GM18499 (cell line): ENCODE measurements at regions not wholly inside any gene's neighbourhood (a gene's known extent, or its start where the extent isn't known, plus 50 kb on each side); places are given as distances from the start of the nearest gene placed in this dataset.

Experiments used
- ATAC-seq: cut with Tn5 transposase; IDR thresholded peaks from one replicate; pipeline ENCODE4 v1.9.1; 2021; ENCODE audit warnings: moderate number of reproducible peaks; ENCODE audit not compliant: insufficient read depth, unreplicated experiment

DNA sequence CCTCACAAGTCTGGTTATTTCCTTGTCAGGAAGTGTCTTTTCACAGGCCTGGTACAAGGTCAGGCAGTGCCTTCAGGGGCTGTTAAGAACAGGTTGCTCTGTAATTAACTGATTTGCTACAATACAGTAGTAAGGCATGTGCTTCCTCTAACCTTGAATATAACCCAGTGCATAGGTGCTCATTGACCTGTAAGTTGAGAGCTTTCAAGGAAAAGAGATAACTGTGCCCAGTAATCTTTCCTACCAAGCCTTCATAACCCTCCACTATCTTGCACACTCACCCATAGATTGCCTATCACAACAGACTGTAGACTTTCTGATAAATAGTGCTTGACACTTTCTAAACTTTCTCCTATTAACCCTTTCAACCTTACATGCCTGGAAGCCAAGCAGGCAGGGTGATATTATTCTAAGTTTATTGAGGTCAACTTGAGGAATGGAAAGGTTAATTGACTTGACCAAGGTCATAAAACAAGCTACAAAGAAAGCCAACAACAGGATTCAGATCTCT, 148.1 kb downstream of the PPARGC1A start:
- ATAC-seq = no peak

DNA sequence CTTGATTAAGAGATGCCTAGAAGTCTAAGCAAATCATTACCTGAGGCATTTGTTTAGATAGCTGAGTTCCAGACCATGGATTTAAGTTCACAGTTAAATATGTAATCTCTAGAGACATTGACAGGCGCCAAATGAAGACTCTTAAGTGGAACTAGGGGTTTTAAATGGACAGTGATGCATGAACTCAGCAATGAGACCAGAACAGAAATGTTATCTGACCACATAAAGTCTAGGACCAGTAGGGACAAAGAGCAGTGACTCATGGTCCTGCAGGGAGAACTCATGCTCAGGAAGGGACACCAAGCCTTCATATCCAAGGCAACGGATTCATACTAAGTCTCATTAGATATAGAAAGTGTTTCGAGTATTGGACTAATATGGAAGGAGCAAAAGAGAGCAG, 152.3 kb downstream of the PPARGC1A start:
- ATAC-seq = no peak

DNA sequence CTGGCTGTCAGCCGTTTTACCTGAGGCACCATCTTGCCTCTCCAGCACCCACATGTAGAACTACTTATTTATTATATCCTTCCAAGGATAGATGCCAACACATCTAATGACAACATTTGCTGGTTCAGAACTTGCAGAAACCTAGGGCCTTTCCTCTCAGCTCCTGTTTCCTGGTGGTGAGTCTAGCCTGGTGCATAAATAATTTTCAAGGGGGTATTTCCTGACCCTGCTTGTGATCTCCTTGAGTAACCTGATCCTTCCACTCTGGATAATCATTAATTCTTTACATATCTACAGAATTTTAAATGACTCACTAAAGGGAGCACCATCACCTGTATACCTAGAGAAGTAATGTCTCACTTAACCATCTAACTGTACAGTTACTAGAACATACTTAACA, 153.4 kb downstream of the PPARGC1A start:
- no peak for ATAC-seq

DNA sequence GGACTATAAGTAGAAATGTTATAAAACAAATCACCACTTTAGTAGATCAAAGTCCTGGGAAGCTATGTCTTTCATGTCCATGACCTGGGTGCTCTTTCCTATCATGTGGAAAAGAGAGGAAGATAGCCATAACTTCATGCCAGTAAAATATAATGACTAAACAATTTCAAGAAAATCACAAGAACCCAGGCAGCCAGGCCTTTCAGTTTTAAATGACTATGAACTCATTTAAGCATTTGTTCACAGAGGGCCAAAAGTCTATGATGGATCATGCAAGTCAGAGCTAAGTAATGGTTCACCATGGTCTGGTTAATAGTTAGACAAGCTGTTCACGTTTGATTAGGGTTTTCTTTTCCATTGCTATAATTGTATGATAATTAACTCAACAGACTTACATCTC, 155.8 kb downstream of the PPARGC1A start:
- ATAC-seq = no peak

DNA sequence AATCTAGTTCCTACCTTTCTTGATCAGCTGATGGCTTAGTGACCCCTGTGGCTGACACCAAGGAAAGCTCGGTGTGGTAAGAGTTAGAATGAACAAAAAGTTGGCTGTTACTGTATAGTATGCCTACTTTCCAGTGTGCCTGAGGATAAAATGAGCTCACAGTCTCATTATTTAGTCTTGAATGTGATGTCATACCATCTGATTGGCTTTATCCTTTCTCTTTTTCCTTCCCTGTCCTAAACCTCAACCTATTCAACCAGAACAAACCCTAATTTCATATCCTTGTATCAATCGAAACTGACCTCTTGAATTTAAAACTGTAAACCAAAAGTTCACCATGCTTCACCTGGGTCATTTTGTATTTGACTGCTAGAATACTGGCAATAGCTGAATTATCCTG, 156.4 kb downstream of the PPARGC1A start:
- ATAC-seq = no peak

DNA sequence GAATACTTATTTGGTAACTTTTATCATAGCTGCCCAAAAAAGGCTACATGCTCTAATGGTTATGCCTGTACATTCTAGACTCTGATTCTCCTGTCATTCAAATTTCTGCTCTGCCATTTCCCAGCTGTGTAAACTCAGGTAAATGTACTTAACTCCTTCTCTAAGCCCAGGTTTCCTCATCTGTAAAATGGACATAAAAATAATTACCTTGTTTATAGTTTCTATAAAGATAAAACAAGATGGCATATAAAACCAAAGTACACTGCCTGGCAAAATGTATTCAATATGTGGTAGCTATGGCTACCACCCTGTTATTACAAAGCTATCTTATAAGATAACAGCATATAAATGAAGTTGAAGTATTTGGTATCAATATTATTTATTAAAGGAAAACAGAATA, 158.8 kb downstream of the PPARGC1A start:
- ATAC-seq = no peak

DNA sequence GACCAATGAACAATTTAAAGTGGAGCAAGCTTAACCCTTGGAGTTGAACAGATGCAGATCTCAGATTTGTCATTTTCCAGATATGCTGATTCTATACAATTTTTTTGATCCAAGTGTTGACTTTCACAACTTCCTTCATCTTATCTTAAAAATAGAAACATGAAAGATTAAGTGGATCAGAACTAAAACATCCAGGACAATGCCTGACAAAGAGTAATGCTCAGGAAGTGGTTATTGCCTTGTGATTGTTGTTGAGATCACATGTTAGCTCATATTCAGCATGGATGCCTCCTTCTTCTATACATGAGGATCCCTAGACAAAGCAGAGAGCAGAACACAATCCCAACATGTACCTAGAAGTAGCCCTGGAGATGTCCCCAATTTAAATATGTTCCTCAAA, 160.9 kb downstream of the PPARGC1A start:
- no peak for ATAC-seq

DNA sequence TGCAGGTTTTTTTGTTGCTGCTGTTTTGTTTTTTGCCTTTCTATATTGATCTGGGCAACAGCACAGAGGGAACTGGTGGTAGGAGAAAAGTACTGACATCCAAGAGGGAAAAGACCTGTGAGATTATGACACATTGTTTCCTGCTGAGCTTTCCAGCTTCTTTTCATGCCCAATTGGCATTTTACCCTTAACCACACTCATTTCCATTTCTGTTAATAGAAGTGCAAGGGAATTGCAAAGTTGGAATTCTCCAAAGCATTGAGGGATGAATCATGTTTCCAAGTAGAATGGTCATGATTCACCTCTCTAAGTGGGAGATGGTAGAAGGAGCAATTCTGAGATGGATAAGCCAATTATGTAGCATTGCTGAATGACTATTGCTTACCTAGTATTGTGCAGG, 161.5 kb downstream of the PPARGC1A start:
- ATAC-seq = no peak

DNA sequence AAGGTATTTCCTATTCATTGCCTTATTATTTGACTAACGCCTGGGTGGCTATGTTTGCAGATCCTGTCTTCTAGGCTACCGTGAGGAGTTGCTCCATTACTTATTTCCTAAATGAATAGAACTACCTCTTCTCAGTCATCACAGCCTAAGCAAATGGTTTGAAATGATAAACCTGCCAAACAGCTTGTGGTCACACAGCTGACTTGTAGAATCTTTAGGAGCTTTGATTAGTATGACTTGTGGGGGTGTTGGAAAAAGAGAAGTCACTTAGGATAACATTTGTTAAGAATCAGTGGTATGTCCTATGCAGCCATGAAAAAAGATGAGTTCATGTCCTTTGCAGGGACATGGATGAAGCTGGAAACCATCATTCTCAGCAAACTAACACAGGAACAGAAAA, 169.3 kb downstream of the PPARGC1A start:
- no peak for ATAC-seq

DNA sequence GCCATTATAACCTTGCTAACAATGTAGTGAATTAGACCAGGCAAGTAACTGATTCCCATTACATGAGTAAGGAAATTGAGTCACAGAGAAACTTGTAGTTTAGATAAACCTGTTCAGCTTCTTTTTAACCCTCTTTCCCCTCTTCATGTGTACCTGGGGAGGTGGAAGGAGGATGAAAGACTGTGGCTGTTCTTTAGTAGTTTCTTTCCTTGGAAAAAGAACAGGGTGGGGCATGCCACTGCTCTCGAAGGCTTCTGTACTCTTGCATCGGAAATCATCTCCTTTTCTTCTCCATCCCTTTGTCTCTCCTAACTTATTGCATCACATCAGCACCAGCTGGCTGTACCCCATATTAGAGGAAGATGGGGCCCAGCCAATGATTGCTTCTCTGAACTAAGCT, 171.4 kb downstream of the PPARGC1A start:
- ATAC-seq = no peak

DNA sequence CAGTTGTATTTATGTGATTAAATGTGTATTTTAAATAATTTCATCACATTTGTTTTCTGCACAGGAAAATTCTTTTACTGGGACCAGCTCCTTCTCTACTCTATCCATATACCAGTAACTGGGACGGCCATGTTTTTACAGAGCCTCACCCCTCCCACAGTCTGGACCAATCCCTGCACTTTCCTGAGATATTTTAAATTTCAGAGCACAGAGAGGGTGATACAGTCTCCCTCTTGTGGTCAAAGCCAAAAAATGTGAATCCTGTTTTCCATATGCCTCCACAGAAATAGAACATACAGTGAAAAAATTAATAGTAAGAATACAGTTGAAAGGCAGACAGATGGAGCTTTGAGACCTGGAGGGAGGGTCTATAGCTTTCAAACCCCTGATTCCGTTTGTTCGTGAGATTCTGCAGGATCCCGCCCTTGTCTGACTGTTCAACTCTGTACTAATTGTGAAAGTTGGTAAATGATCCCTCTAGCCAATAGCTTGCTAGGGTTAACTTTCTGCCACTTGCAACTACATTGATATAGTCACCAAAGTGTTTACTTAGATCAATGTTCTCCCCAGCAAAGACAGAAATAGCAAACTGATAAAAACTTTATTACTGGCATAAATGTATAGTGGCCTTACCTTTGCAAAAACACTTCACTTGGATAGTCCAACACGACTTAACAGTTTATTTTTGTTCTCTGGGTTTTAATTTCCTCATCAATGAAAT, 172.2 kb downstream of the PPARGC1A start:
- no peak for ATAC-seq

DNA sequence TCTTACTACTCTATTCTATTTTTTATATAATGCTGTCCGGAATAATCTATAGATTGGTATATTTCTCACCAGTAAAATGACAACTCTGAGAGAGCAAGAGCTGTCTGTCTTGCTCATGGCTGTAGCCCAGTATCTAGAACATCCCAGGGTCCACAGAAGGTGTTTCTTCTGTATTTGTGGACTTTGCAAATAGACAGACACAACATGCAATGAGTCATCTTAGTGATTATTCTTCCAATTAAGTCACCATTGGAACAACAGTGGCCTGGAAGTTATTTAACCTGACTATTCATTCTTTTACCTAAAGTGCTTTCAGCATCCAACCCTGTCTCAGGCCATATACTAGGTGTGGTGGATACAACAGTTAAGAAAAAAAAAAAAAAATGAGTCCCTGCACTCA, 179.5 kb downstream of the PPARGC1A start:
- no peak for ATAC-seq

DNA sequence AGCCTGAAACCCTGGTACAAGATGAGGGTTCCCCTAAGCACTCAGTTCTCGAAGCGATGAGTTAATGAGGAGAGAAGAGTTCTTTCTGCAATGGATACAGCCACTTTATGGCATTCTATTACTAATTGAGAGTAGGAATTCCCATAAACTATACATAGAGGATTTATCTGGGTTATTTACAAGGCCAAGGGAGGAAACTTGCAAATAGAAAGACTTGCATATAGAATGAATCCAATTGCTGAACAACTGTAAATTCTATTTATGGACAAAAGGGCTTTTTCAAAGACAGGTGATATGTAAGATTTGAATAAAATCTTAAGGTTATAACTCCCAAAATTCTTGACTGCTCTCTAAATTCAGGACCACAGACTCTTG, 182.2 kb downstream of the PPARGC1A start:
- ATAC-seq = no peak

DNA sequence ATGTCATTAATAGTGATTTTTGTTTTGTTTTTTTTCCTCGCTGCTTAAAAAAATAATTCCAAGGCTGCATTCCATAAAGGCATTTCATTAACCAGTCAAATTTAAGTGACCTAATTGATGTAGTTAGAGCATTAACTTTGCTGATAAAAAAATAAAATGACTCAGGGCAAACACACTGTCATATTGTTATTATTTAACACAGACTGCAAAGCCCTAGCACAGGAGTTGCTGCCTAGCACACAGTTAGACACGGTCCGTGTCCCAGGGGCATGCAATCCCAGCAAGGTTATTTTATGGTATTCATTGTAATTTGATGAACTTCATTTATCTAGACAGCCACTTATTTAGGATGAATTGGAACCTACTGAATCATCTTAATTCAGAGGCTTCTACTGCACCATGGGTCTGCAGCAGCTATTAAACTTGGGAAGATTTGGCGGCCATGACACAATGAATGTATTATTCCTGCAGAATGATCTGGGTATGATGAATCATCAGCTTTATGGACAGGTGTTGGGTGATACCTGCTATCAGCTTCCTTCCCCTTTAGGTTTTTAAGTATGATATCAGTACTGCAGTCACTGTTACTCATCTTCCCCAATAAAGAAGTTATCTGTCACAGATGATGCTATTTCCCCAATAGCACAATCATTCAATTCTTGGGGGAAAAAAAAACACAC, 182.7 kb downstream of the PPARGC1A start:
- ATAC-seq = no peak

DNA sequence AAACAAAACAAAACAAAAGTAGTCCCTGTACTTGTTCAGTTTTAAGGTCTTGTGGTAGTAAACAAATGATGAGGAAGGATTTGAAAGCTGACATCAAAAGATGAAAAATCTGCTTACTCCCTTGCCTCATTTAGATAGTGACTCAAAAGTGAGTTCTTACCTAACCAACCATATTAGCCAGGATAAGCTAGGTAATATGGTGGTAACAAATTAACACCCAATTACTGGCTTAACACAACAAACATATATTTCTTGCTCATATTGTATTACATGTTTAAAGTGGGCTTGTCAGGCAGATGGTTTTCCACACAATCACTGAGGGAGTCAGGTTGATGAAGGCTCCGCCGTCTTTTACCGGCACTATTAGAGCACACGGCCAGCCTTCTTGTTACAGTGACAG, 189.7 kb downstream of the PPARGC1A start:
- ATAC-seq = no peak

DNA sequence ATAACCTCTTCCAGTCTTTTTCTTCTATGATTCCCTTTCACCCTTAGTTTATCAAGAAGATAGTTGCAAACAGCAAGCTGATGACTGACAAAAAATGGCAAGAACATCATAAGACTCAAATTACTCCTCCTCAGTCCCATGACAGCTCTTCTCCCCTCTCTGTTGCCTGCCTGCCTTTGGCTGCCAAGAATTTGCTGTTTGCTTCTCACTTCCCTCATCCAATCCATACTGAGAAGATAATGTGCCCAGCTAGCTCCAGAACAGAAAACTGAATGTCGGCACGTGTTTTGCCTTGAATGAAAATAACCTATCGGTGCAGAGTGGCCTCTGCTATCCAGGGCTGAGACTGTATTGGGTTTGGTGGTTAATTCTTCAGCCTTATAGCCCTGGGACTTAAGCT, 192.1 kb downstream of the PPARGC1A start:
- ATAC-seq = no peak

DNA sequence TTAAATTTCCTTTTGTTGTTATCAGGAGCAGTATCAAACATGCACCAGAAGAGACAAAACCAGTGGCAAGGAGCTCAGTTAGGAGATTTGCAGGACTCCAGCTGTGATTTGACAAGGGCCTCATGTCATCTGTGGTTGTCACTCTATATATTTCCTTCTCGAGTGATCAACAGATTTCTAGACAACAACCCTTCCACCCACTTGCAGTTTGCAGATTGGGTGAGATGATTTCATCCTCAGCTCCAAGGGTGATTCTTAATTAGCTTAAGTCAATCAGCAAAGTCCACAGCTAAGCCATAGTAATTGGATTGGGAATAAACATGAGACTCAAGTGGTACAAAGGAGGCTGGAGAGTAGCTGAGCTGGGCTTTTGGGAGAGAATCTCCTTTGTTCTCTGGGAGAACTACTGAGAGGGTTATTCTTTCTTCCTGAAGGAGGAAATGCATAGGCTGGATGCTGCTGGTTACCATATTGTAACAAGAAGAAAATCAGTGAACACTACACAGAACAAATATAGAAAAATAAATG, 192.8 kb downstream of the PPARGC1A start:
- ATAC-seq = no peak

DNA sequence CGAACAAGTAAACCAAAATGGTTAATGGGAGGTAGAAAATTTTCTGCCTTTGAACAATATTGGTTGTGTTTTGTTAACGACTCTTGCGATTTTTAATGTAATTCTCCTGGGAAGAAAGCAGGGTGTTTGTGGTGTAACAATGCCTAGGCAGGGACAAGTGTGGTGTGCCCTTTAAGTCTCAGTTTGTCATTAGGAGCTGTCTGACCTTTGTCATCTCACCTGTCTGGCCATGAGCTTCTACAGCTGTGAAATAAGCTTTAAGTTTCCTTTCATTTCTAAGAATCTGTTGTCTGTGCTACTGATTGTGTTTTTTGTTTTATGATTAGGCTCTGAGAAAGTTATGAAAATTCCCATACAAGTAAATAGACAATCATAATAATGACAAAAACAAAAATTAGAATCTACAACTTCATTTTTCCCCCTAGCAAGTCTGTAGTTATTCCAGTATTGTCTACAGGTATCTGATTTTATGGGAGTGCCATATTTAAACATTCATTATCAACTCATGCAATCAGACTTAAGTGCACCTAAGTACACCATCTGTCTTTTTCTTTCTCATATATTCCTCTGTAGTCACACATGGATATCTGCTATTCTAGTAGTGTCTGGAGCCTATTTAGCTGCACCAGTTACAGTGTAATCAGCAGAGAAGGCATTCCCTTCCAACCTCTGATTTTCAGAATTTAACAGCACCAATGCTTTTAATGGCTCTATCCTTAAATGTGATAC, 203.5 kb downstream of the PPARGC1A start:
- no peak for ATAC-seq

DNA sequence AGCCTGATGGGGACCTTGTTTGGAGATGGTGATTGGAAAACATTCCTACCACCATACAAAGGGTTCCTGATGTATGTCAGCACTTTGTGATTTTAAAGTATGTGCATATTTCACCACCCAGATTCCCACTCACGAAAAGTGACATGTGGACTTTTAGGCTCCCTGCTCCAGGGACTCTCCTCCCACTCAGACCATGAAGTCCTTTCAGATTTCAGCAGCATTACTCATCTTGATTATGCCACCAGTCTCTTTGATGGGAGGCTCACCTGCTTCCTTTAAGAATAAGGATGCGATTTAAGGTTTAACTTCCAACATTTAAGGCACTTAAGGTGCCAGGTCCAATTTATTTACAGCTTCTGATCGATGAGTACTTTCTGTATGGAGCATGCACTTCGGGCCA, 204.4 kb downstream of the PPARGC1A start:
- no peak for ATAC-seq

DNA sequence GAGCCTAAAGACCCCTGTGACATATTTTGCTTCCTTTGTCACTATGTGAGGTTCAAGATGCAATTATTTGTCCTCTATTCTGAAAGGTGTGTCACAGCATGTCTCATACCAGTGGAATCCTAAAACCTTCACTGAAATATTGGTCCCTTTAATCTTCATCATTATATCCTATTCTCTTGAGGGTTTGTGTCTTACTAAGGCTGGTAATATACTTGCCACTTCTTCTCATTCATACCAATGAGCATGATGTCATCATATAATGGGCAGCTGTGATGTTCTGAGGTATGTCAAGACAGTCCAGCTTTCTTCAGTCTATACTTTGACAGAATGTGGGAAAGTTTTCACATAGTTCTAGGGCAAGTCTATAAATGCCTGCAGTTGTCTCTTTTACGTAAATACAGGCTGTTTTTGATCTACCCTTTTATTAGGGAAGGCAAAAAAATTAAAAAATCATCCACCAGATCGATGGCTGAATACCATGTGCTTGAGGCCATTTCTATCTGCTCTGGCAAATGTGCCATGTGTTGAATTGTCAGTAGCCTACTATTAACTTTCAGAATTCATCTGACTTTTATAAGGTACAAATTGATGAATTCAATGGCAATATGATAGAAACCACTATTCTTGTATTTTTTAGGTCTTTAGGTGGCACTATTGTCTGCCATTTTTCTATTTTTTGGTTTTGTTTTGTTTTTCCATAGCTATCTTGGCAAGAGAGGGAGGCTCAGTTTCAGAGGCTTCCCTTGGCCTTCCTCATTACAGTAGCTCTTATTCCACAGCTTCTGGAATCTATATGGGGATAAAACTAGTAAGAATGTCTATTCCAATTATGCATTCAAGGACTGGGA, 209.0 kb downstream of the PPARGC1A start:
- ATAC-seq = no peak
